ENCODE measurements at regions not wholly inside any gene's neighbourhood (a gene's known extent, or its start where the extent isn't known, plus 50 kb on each side); places are given as distances from the start of the nearest gene placed in this dataset.
"Not testable (repeated sequence)": the region's sequence is repeated elsewhere in the genome, so short reads cannot be mapped to it uniquely, and the experiment has no call there.

DNA sequence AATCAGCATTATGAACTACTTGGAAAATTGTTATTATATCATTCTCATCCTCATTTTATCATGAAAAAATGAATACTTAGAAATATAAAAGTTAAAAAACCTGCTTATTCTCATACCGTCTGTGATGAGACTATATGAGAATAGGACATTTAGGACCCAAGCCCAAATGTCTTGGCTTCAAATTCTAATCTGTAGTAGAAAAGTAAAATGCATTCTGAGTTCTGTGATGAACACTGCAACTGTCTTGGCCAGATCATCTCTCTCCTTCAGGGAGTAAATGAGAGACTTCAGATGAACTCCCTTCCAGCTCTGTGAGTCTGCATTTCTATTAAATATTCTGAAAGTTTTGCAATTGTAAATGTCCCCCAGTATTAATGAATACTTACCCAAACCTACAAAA is 940.7 kb upstream of the KLHL29 start:
- DNase-seq (ENCODE audit: low read depth), result no peak
- POLR2A ChIA-PET, result no interaction called here
- H3K4me3 ChIP-seq (ENCODE audit: low read depth, low read length), result no peak overlapping the region
- H3K36me3 ChIP-seq (ENCODE audit: control insufficient read depth, insufficient read depth, low read length), result no peaks in the 10 kb centered on the region
- CTCF ChIA-PET, result no interaction called here
- no peaks in the 10 kb centered on the region for H3K27me3 ChIP-seq (ENCODE audit: control insufficient read depth, insufficient read depth, low read length)
- no peak for TF ChIP-seq CTCF (IDR thresholded peaks at IDR 0.05; ENCODE audit: insufficient read depth, low read depth, low read length)

DNA sequence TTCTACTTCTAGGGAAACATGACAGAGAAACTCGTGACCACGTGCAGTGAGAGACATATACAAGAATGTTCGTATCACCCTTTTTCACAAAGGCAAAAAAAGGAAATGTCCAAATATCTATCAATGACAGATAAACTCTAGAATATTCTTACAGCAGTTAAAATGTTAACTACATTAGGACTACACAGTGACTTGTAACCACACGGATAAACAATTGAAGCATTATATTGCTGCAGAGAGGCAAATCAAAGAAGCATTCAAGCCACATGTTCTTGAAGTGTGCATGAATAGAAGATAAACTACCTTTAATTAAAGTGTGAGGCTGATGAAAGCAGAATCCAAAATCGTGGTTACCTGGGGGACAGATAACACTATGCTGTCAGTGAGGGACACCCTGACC is 935.3 kb upstream of the KLHL29 start:
- Histone ChIP-seq H3K36me3 (ENCODE audit: control insufficient read depth, insufficient read depth, low read length) (no peaks in the 10 kb centered on the region), H3K4me3 (ENCODE audit: low read depth, low read length) (no peak overlapping the region), H3K27me3 (ENCODE audit: control insufficient read depth, insufficient read depth, low read length) (no peaks in the 10 kb centered on the region)
- no peak for DNase-seq (ENCODE audit: low read depth)
- POLR2A ChIA-PET, result no interaction called here
- no peak for TF ChIP-seq CTCF (IDR thresholded peaks at IDR 0.05; ENCODE audit: insufficient read depth, low read depth, low read length)
- CTCF ChIA-PET, result no interaction called here

DNA sequence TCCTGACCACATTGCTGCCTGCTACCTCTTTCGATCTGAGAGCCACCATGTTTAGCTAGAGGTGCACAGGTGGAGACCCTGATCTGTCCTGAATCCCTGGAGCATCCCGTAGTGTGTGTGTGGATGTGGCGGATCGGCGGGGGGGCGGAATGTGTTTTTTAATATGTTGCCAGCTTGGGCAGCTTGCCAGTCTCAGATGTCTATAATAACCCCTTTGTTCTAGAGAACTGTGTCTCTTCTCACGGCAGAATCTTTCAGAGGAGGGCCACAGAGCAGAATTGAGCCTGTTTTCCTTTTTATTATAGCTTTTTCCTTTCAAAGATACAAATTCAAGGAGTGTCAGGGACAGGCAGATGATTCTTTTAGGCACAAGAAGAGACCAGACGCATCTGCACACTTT is 934.1 kb upstream of the KLHL29 start:
- H3K4me3 ChIP-seq (ENCODE audit: low read depth, low read length), result no peak overlapping the region
- no peak for TF ChIP-seq CTCF (IDR thresholded peaks at IDR 0.05; ENCODE audit: insufficient read depth, low read depth, low read length)
- H3K36me3 ChIP-seq (ENCODE audit: control insufficient read depth, insufficient read depth, low read length), result no peaks in the 10 kb centered on the region
- H3K27me3 ChIP-seq (ENCODE audit: control insufficient read depth, insufficient read depth, low read length), result no peaks in the 10 kb centered on the region
- CTCF ChIA-PET, result no interaction called here
- no peak for DNase-seq (ENCODE audit: low read depth)
- POLR2A ChIA-PET, result no interaction called here

- CTCF ChIA-PET, result no interaction called here
- POLR2A ChIA-PET, result no interaction called here
- H3K36me3 ChIP-seq (ENCODE audit: control insufficient read depth, insufficient read depth, low read length), result no peaks in the 10 kb centered on the region
- no peak overlapping the region for H3K4me3 ChIP-seq (ENCODE audit: low read depth, low read length)
- DNase-seq (ENCODE audit: low read depth), result no peak
- H3K27me3 ChIP-seq (ENCODE audit: control insufficient read depth, insufficient read depth, low read length), result no peaks in the 10 kb centered on the region
- TF ChIP-seq CTCF (IDR thresholded peaks at IDR 0.05; ENCODE audit: insufficient read depth, low read depth, low read length), result no peak
These were observed 930.0 kb upstream of the KLHL29 start for GRCh38 chr2:22454826-22455485.

DNA sequence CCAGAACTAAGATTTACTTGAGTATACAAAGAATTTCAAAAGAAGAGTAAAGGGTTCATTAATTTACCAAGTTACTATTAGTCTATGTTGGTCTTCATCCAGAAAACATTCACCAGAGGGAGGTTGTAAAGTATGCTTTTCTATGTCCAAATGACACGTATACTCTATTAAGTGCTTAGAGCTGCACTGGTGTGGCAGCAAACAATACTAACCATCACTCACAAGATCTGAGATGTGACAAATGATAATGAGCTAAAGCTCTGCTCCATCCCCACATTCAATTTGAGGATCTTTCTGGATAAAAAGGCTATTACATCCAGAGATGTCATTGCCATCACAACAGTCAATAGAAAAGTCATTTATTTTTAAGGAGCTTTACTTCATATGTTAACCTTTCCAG is 926.5 kb upstream of the KLHL29 start:
- Histone ChIP-seq H3K27me3 (ENCODE audit: control insufficient read depth, insufficient read depth, low read length) (no peaks in the 10 kb centered on the region), H3K36me3 (ENCODE audit: control insufficient read depth, insufficient read depth, low read length) (no peaks in the 10 kb centered on the region), H3K4me3 (ENCODE audit: low read depth, low read length) (no peak overlapping the region)
- no peak for TF ChIP-seq CTCF (IDR thresholded peaks at IDR 0.05; ENCODE audit: insufficient read depth, low read depth, low read length)
- POLR2A ChIA-PET, result no interaction called here
- CTCF ChIA-PET, result no interaction called here
- DNase-seq (ENCODE audit: low read depth), result no peak

GRCh38 chr2:22475103-22475502 is 909.9 kb upstream of the KLHL29 start:
- H3K36me3 ChIP-seq (ENCODE audit: control insufficient read depth, insufficient read depth, low read length); DNase-seq (ENCODE audit: low read depth); H3K4me3 ChIP-seq (ENCODE audit: low read depth, low read length); POLR2A ChIA-PET; H3K27me3 ChIP-seq (ENCODE audit: control insufficient read depth, insufficient read depth, low read length); CTCF ChIA-PET: not testable (repeated sequence)

Data from BJ (cell line).